B cell (primary cell): ENCODE measurements at regions not wholly inside any gene's neighbourhood (a gene's known extent, or its start where the extent isn't known, plus 50 kb on each side); places are given as distances from the start of the nearest gene placed in this dataset.

ENCODE experiments used
- ATAC-seq: fragments of 200-7000 bp; cut with Tn5 transposase; one replicate; pipeline ENCODE4 v1.10.0; 2021; ENCODE audit warnings: low read depth, mild to moderate bottlenecking, moderate number of reproducible peaks, moderate library complexity
- CTCF ChIA-PET: fragments of 350-600 bp; sonication (Branson Sonifier 250); formaldehyde crosslinking; loops from one replicate; lab custom pipeline; 2021; ENCODE audit warnings: antibody characterized with exemption, inconsistent platforms; lab: Charles Lee
- POLR2A ChIA-PET: fragments of 350-600 bp; sonication (Branson Sonifier 250); formaldehyde crosslinking; loops from one replicate; lab custom pipeline; 2021; ENCODE audit warnings: antibody characterized with exemption; lab: Charles Lee
- DNase-seq: peaks from one replicate; pipeline ENCODE4 v3.0.0; 2013
- H2AFZ ChIP-seq: 2 replicates; pipeline ENCODE4 v1.6.1; 2012; ENCODE audit warnings: mild to moderate bottlenecking, low read depth, low read length; ENCODE audit not compliant: insufficient read depth, poor library complexity, severe bottlenecking
- H3K27ac ChIP-seq, 2 donors: 1 replicate in 1 of 2; 2 replicates in 1 of 2; pipeline ENCODE4 v1.5.1; 2012 to 2013; ENCODE audit warnings: low read length in 2 of 2, mild to moderate bottlenecking in 2 of 2, moderate library complexity in 1 of 2
- H3K27me3 ChIP-seq, 4 experiments: fragments of 200-600 bp in 1 of 4; sonication (generic) in 1 of 4; replicated peaks in 1 of 4; 1 replicate in 2 of 4; 2 replicates in 2 of 4; pipeline versions ENCODE4 v1.6.1 to v1.7.0; 2013 to 2016; ENCODE audit warnings: low read length in 3 of 4, mild to moderate bottlenecking in 2 of 4, mixed read lengths in 1 of 4, moderate library complexity in 1 of 4; ENCODE audit not compliant: insufficient read depth in 4 of 4, control insufficient read depth in 3 of 4; ENCODE audit errors: control extremely low read depth in 1 of 4
- H3K36me3 ChIP-seq, 2 experiments: replicated peaks in 1 of 2; 1 replicate in 1 of 2; 2 replicates in 1 of 2; pipeline versions ENCODE4 v1.6.1 to v1.7.1; 2013; ENCODE audit warnings: low read length in 1 of 2; ENCODE audit not compliant: insufficient read depth in 2 of 2, control insufficient read depth in 1 of 2; ENCODE audit errors: control extremely low read depth in 1 of 2, extremely low read depth in 1 of 2
- H3K4me1 ChIP-seq, 2 donors: fragments of 200-600 bp in 1 of 2; sonication (generic) in 1 of 2; 1 replicate in 1 of 2; 2 replicates in 1 of 2; pipeline versions ENCODE4 v1.5.1 to v1.6.1; 2013 to 2017; ENCODE audit warnings: low read length in 2 of 2; ENCODE audit not compliant: control insufficient read depth in 2 of 2, insufficient read depth in 2 of 2
- H3K4me2 ChIP-seq: replicated peaks from 2 replicates; pipeline ENCODE3; 2012; ENCODE audit warnings: mild to moderate bottlenecking, low read depth, low read length; ENCODE audit not compliant: poor library complexity, severe bottlenecking
- H3K4me3 ChIP-seq, 5 experiments: fragments of 200-600 bp in 1 of 5; sonication (generic) in 1 of 5; 1 replicate in 3 of 5; 2 replicates in 2 of 5; pipeline versions ENCODE4 v1.5.1 to v1.7.0; 2011 to 2016; ENCODE audit warnings: low read length in 4 of 5, mild to moderate bottlenecking in 4 of 5, low read depth in 2 of 5, control low read depth in 1 of 5, moderate library complexity in 1 of 5; ENCODE audit not compliant: insufficient read depth in 1 of 5; ENCODE audit errors: control extremely low read depth in 1 of 5, extremely low read depth in 1 of 5
- H3K79me2 ChIP-seq: fragments of 200-600 bp; sonication (generic); one replicate; pipeline ENCODE4 v1.6.0; 2016; ENCODE audit warnings: low read length; ENCODE audit not compliant: control insufficient read depth, insufficient read depth
- H3K9ac ChIP-seq: fragments of 200-600 bp; sonication (generic); 2 replicates; pipeline ENCODE4 v1.6.1; 2017; ENCODE audit warnings: mild to moderate bottlenecking, low read length, moderate library complexity
- H3K9me3 ChIP-seq, 3 donors: one replicate each; pipeline versions ENCODE4 v1.6.1 to v1.7.1; 2013; ENCODE audit warnings: low read length in 2 of 3; ENCODE audit not compliant: control insufficient read depth in 2 of 3, insufficient read depth in 1 of 3; ENCODE audit errors: control extremely low read depth in 1 of 3
- H4K20me1 ChIP-seq: 2 replicates; pipeline ENCODE4 v1.6.0; 2012; ENCODE audit warnings: mild to moderate bottlenecking, low read length; ENCODE audit not compliant: insufficient read depth, control insufficient read depth, poor library complexity, severe bottlenecking
- H3K27ac Mint-ChIP-seq: one replicate; pipeline ENCODE4 v1.8.0; 2021; ENCODE audit warnings: mixed read lengths
- H3K27me3 Mint-ChIP-seq: one replicate; pipeline ENCODE4 v1.8.0; 2021; ENCODE audit warnings: mixed read lengths
- H3K4me1 Mint-ChIP-seq: one replicate; pipeline ENCODE4 v1.8.0; 2021; ENCODE audit warnings: mixed read lengths
- H3K4me3 Mint-ChIP-seq: one replicate; pipeline ENCODE4 v1.8.0; 2021; ENCODE audit warnings: mixed read lengths
- H3K9me3 Mint-ChIP-seq: one replicate; pipeline ENCODE4 v1.8.0; 2022; ENCODE audit warnings: mixed read lengths; ENCODE audit not compliant: insufficient read depth
- EZH2 ChIP-seq: IDR thresholded peaks from 2 replicates; pipeline ENCODE4 v1.6.1; 2012; ENCODE audit warnings: borderline replicate concordance, low read depth, mild to moderate bottlenecking, moderate library complexity, low read length; ENCODE audit not compliant: insufficient read depth, poor library complexity, severe bottlenecking
- WGBS: methylation state at CpG from one replicate; pipeline ENCODE4 v1.1.5; 2013; ENCODE audit warnings: missing lambda C conversion rate; ENCODE audit not compliant: insufficient coverage; 5-methylcytosine and 5-hydroxymethylcytosine counted together
- intact Hi-C: fragments of 100-400 bp; cut with micrococcal nuclease; formaldehyde crosslinking; loops from one replicate; pipeline ENCODE4 v1.10.0; 2022
- TF ChIP-seq, protein P1 (sequence below): fragments of 200-600 bp; IDR thresholded peaks from one replicate; pipeline ENCODE4 v1.8.0; 2022; ENCODE audit warnings: antibody characterized with exemption, mild to moderate bottlenecking

DNA sequence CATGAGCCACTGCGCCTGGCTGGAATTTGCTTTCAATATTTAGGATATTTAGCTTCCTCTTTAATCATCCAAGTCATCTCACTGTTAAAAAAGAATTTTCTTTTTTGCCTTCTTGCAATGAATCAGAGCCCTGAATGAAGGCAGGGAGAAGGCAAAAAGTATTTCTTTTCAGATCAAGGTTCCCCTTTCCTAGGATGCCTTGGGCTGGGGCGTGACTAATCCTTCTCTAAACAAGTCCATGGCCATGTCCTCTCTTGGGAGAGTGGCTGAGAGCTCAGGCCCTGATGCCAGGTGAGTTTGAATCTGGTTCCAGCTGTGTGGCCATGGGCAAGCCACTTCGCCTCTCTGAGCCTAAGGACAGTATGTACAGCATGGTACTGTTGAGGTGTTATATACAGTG, 84.8 kb upstream of the NEURL1B start:
- no peak for DNase-seq
- Histone ChIP-seq H3K27me3 (peaks cover 0 to 5% (median 0%) of the 10 kb centered on the region in 4 experiments), H3K27ac (no peak overlapping the region), H3K36me3 (no peaks in the 10 kb centered on the region), H4K20me1 (no peaks in the 10 kb centered on the region), H3K79me2 (no peaks in the 10 kb centered on the region), H3K9me3 (peaks cover 0 to 1% (median 0%) of the 10 kb centered on the region in 3 donors), H3K9ac (no peak overlapping the region), H2AFZ (no peak overlapping the region), H3K4me1 (no peaks in the 10 kb centered on the region), H3K4me2 (no peak overlapping the region), H3K4me3 (no peak overlapping the region)
- ChIA-PET POLR2A (no interaction called here), CTCF (no interaction called here)
- Mint-ChIP-seq H3K9me3 (no peaks in the 10 kb centered on the region), H3K4me1 (no peaks in the 10 kb centered on the region), H3K27me3 (peaks cover 10% of the 10 kb centered on the region), H3K4me3 (no peak overlapping the region), H3K27ac (no peak overlapping the region)
- TF ChIP-seq, protein P1, sequence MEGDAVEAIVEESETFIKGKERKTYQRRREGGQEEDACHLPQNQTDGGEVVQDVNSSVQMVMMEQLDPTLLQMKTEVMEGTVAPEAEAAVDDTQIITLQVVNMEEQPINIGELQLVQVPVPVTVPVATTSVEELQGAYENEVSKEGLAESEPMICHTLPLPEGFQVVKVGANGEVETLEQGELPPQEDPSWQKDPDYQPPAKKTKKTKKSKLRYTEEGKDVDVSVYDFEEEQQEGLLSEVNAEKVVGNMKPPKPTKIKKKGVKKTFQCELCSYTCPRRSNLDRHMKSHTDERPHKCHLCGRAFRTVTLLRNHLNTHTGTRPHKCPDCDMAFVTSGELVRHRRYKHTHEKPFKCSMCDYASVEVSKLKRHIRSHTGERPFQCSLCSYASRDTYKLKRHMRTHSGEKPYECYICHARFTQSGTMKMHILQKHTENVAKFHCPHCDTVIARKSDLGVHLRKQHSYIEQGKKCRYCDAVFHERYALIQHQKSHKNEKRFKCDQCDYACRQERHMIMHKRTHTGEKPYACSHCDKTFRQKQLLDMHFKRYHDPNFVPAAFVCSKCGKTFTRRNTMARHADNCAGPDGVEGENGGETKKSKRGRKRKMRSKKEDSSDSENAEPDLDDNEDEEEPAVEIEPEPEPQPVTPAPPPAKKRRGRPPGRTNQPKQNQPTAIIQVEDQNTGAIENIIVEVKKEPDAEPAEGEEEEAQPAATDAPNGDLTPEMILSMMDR: no peak
- TF ChIP-seq EZH2: no peak
- no peak for ATAC-seq
- intact Hi-C loops: no loop called here
- WGBS: 100% methylated on average over 1 of the region's 3 CpGs

DNA sequence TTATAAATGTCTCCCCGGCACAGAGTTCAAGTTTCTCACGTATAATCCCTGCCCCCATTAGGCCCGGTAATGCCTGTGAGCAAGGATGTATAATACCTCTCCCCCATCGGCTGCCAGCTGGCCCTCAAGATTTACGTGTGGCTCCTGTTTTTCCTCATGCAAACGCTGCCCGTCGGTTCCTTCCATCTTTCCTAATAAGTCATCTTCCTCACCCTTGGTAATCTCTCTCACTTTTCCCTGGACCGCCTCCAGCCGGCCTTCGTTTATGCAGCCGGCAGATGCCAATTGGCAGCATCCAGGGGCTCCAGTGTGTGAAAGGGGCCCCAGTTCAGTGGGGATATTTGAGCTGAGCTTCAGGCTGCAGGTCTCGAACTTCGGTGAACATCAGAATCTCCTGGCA, 86.5 kb upstream of the NEURL1B start:
- POLR2A ChIA-PET: no interaction called here
- H3K79me2 ChIP-seq: no peaks in the 10 kb centered on the region
- H3K4me3 ChIP-seq: no peak overlapping the region
- H3K9ac ChIP-seq: no peak overlapping the region
- DNase-seq (no peak), ATAC-seq (no peak)
- peaks cover 0 to 5% (median 0%) of the 10 kb centered on the region in 4 experiments for H3K27me3 ChIP-seq
- CTCF ChIA-PET: no interaction called here
- H3K4me1 Mint-ChIP-seq: no peaks in the 10 kb centered on the region
- no peak overlapping the region for H3K4me3 Mint-ChIP-seq
- H4K20me1 ChIP-seq: no peaks in the 10 kb centered on the region
- no peaks in the 10 kb centered on the region for H3K4me1 ChIP-seq
- peaks cover 0 to 11% (median 0%) of the 10 kb centered on the region in 3 donors for H3K9me3 ChIP-seq
- H3K4me2 ChIP-seq: no peak overlapping the region
- peaks cover 8% of the 10 kb centered on the region for H3K27me3 Mint-ChIP-seq
- intact Hi-C loops: no loop called here
- H3K36me3 ChIP-seq: no peaks in the 10 kb centered on the region
- no peak for TF ChIP-seq EZH2
- H3K27ac Mint-ChIP-seq: no peak overlapping the region
- WGBS: 94% methylated on average over 13 of the region's 14 CpGs
- no peak overlapping the region for H3K27ac ChIP-seq
- H2AFZ ChIP-seq: no peak overlapping the region
- no peaks in the 10 kb centered on the region for H3K9me3 Mint-ChIP-seq
